EL (cell line): ENCODE measurements at regions not wholly inside any gene's neighbourhood (a gene's known extent, or its start where the extent isn't known, plus 50 kb on each side); places are given as distances from the start of the nearest gene placed in this dataset.
A peak's percentile ranks its signal among the peaks of the same experiment; 100 is the strongest.
"Not testable (repeated sequence)": the region's sequence is repeated elsewhere in the genome, so short reads cannot be mapped to it uniquely, and the experiment has no call there.

Experiments used
- DNase-seq: peaks from one replicate; pipeline ENCODE4 v3.0.0-alpha.2; 2016

DNA sequence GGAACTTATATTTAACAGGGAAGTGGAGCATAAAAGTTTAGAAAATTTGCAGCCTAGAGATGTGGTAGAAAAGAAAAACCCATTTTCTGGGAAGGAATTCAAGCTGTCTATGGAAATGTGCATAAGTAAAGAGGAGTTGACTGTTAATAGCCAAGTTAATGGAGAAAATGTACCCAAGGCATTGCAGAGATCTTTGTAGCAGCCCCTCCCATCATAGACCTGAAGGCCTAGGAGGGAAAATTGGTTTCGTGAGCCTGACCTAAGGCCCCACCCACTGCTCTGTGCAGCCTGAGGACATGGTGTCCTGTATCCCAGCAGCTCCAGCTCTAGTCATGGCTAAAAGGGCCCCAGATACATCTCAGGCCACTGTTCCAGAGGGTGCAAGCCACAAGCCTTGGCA lies 772.4 kb upstream of the RIOK2 start:
- no peak for DNase-seq

DNA sequence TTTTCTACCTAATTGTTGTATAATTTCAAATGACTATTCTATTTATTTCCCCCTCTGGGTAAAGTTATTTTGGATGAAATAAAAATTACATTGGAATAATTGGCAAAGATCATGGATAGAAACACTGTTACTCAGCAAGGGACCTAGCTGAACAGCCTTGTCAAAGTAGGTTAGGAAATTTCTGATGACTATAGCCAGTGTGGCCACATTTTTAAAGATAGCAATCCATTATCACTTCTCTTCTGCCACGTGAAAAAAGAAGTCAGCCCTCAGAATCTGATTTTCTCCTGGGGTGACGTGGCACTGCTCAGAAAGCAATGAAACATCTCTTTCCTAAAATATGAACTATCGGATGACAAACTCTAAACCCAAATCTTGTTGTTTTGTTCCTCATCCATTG lies 784.2 kb upstream of the RIOK2 start:
- no peak for DNase-seq

DNA sequence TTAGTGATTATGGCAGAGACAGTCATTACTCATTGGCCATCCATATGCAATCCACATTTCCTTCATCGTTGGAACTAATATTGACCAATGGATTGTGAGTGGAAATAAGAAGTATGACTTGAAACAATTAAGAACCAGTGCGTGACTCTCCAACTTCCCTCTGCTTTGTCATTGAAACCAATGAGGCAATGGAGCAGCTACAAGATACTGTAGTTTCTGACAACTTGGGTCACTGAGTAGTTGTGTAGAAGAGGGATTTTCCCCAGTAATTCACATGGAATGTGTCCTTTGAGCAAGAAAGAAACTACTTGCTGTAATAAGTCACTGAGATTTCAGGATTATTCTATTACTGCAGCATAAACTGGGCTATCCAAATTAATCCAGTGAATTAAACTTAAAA lies 785.3 kb upstream of the RIOK2 start:
- no peak for DNase-seq

DNA sequence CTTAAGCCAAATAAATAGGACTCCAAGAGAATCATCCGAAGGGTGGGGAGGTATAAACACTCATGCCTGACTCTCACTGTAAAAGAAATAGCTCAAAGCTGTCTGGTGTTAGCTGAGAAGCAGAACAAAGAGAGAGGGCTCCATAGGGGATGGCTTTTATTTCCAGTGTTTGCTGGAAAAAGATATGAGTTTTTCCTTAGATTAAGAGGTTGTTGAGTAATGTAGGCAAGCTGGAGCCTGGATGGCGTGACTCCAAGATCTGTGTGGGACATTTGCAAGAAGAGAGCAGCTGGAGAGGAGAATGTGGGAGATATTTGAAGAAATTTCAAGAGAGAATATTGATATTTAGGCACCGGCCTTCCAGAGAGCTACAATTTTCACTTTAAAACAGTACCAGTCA lies 793.7 kb upstream of the RGMB start:
- DNase-seq, result no peak

DNA sequence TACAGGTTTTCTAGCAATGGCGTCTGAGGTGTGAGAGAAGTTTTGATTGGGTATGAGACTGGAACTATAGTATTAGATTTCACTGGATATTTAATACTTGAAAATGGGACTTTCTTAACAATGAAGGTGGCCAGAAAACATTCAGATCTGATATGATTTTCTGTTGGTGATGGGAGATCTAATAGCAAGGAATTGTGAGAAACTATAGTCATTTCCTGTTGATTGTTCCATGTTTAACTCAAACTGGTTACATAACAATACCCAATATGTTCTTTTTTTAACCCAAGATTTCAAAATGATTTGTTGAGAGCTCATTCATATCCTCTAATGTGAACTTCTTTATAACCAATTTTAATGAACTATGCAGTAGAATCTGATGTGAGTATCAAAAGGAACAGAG lies 793.2 kb upstream of the RGMB start:
- no peak for DNase-seq

DNA sequence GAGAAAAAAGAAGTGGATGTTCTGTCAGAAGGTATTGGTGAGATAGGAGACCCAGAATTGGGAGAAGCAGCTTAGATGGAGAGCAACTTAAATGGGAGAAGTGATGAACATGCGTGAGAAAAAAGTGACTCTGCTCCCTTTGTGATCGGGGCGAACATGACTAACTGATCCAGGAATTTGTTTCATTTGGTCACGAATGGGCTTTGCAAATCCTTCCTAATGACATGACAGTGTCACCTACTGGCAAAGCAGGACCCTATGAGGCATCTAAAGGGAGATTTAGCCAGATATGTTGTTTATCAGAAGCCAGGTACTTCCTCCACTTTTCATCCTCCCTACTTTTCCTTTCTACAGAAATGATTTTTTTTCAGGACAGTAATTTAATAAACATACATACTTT lies 787.4 kb upstream of the RGMB start:
- DNase-seq, result peak; percentile 86

DNA sequence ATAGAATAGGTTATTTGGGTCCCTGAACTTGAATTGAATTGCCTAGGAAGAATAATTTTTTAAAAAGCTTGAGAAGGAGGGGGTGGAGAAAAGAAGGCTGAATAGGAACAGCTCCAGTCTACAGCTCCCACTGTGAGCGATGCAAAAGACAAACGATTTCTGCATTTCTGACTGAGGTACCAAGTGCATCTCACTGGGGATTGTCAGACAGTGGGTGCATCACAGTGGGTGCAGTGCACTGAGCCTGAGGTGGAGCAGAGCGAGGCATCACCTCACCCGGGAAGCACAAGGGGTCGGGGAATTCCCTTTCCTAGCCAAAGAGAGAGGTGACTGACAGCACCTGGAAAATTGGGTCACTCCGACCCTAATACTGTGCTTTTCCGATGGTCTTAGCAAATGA lies 782.2 kb upstream of the RGMB start:
- DNase-seq, result no peak

DNA sequence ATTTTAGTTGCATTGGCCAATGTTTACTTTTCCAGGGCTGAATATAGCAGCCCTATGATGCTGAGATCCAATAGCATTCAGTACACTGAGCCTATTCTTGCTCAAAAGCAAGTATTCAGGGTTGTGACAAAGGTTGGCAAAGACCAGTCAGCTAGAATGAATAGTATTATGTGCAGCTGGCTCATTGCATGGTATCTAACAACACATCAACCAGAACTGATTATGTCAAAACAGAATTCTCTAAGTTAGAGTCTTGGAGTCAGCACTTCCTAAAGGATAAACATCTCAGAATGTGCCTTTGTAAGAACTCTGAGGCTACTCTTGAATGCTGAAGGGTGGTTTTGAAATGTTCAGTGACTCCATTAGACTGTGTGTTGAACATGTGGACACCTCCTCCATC lies 774.5 kb upstream of the RGMB start:
- DNase-seq, result no peak

DNA sequence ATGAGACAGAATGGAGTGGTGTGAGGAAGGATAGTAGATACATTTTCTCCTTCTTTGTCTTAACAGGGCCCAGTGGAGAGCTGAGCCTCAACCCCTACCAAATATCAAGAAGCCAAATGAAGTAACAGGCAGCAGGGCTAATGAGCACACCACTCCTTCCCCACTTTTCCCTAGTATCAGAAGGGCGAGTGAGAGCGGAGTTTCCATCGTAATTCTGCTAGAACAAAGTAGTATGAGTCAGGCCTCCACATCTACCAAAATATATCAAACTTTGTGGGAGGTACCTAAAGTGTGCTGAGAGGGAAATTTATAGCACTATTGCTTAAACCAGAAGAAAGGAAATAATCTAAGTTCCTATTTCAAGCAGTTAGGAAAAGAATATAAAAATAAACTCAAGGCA lies 769.0 kb upstream of the RGMB start:
- DNase-seq, result no peak

DNA sequence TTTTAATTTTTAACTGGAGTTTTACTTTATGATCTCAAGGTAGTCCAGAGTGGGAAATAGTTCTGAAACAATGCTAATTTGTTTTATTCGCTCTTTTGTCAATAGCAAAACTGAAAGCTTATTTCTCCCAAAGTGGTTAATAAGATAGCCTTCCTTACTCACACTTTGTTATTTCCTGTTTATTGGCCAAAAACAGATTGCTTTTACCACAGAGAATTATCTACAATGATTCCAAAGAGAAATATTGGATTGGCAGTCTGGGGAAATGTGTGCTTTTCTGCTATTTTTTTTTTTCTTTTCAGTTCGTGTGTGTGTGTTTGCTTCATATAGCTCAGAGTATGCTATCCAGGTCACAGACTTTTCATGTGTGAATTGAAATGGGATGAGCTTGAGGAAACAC lies 756.7 kb upstream of the RGMB start:
- no peak for DNase-seq

DNA sequence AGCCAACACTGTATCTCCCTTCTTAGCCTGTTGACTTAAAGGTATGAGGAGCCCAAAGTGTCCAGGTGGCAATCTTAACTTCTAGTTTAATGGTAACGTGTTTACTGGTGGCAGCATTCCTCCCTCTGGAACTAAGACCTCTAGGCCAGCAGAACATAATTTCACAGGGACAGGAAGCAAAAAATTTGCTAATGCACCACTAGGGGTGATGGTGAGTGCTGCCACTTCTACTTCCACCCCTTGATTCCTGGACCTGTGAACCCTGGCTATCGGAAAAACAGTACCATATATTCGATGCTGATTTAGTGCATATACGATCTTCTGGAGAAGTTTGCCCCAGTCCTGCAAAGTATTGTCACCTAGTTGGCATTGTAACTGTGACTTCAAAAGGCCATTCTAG lies 743.2 kb upstream of the RGMB start:
- not testable (repeated sequence) for DNase-seq

DNA sequence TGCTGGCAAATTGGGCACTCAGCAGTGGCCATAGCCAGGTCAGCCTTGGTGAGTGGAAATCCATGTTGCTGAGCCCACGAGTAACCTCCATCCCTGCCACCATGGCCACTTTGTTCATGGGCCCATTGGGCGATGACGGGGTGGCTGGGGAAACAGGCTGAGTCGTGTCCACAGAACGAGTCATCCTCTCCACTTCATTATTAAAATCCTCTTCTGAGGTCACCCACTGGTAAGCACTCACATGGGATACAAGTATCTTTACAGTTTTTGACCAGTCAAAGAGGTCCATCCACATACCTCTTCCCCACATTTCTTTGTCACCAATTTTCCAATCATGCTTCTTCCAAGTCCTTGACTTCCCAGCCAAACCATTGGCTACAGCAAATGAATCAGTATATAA lies 742.4 kb upstream of the RGMB start:
- peak; percentile 33 for DNase-seq

DNA sequence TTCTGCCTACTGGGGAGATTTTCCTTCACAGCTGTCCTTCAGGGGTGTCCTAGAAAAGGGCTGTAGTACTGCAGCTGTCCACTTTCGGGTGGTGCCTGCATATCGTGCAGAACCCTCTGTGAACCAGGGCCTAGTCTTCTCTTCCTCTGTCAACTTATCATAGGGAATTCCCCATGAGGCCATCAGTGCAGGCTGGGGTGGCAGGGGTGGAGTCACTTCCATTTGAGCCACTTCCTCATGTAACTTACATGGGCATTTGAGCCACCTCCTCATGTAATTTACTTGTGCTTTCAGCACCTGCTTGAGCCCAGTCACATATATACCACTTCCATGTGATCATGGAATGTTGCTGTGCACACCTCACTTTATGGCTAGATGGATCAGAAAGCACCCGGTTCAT lies 742.0 kb upstream of the RGMB start:
- no peak for DNase-seq

DNA sequence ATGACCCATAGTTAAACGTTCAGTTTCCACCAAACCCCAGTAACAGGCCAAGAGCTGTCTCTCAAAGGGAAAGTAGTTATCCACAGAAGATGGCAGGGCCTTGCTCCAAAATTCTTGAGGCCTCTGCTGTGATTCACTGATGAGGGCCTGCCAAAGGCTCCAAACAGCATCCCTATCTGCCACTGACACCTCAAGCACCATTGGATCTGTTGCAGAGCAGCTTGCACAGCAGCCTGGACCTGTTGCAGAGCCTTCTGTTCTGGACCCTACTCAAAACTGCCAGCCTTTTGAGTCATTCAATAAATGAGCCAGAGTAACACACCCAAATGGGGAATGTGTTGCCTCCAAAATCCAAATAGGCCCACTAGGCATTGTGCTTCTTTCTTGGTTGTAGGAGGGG lies 741.5 kb upstream of the RGMB start:
- no peak for DNase-seq

DNA sequence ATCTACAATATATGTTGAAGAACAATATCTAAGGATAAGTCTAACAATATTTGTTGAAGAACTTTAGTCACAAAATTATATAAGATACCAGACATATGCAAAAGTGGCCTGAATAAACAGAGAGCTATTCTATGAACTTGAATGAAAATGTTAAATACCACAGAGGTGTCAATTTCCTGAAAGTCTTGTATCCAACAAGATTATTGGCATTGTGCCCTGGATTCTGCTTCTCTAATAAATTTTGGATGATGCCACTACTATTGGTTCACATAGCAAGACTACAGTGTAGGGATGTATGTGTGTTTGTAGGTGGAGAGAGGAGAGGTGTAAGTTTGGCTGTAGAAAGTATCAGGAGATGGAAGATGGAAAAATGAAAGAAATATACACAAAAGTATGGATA lies 731.8 kb upstream of the RGMB start:
- no peak for DNase-seq

DNA sequence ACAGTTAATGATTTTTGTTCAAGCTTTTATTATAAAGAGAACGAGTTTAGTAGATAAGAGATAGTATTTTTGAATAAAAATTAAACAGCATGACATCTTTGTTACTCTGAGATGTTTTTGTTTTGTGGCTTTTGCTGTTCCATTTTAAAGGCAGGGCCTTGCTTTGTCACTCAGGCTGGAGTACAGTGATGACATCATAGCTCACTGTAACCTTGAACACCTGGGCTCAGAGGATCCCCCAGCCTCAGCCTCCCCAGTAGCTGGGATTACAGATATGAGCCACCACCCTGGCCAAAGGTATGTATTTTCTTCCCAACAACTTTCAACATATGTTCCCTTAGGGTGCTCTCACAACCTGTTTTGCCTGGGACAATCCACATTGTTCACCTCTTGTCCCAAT lies 730.9 kb upstream of the RGMB start:
- no peak for DNase-seq

DNA sequence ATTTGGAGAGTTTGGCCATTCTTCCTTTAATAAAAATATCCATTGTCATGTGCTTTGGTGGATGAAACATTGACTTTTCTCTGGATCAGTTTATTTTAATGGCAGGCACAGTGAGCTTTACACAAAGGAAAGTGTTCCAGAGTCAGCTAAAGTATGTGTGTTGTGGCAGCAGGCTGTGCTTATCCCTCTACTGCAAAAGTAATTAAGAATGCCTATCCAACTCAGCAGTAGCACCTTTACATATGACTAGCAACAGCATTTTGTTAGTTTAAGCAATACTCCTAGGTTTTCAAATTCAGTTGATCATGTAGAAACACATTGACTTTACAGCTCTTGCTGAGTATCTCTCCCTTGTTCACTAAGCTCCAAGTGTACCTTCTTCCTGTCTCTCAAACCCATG lies 730.5 kb upstream of the RGMB start:
- DNase-seq, result no peak

DNA sequence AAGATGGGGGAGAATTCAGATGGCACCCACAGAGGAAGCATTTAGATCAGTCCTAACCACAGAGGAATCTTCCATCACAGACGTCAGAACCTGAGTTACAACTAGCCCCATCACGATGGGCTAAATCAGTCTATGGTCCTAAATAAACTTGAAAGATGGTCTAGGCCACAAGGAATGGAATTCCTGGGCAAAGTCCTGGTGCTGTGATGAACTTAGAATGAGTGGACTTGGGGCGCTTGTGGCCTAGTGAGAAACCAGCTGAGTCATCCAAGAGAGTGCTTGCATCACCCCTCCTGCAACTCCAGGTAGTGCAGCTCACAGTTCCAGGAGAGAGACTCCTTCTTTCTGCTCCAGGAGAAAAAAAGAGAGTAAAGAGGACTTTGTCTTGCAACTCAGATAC lies 722.9 kb upstream of the RGMB start:
- peak; percentile 56 for DNase-seq

DNA sequence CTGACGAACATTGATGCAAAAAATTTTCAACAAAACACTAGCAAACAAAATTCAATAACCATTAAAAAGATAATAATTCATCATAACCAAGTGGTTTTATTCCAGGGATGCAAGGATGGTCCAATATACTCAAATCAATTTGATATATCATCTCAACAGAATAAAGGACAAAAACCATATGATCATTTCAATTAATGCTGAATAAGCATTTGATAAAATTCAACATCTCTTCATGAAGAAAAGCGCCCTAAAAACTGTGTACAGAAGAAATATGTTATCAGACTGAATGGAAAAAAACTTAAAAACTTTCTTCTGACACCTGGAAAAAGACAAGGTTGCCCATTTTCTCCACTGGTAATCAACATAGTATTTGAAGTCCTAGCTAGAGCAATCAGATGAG lies 720.3 kb upstream of the RGMB start:
- no peak for DNase-seq

DNA sequence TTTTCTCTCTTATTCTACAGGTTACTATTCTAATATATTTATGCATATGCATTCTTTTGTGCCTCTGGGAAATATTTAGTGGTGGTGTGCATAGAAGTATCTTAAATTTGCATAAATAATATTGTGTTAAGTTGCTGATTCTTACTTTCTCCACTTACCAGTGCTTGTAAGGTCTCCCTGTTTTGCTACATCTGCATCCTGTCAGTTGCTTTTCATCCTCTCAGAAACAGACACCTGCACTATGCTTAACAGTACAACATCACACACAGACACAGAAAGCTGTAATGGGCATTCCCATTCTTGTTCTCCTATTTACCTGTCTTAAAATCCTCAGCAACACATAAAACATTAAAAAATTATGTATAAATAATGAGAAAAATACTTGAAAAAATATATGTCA lies 713.3 kb upstream of the RGMB start:
- no peak for DNase-seq

DNA sequence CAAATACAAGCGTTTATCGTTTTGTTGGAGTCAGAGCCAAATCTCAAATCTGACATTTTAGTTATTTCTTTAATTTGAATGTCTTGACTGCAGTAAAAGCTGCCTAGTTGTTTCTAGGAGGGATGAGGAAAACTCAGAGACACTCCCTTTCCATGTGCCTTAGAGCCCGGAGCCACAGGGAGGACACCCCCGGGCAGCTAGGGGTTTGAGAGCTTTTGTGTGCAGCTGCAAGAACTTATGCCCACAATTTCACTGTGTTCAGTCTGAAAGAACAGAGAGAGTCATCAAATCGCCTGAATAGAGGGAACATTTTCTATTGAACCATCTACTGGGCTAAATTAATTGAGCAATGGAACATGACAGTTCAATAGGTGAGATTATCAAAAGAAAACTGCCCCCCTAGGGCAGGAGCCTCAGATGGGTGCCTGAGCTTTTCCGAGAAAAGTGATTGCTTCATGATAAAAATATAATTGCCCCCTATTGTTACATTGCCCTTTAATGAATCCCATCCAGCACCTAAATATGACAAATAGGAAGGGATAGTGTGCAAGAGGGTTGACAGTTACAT lies 709.3 kb upstream of the RGMB start:
- DNase-seq, result no peak

DNA sequence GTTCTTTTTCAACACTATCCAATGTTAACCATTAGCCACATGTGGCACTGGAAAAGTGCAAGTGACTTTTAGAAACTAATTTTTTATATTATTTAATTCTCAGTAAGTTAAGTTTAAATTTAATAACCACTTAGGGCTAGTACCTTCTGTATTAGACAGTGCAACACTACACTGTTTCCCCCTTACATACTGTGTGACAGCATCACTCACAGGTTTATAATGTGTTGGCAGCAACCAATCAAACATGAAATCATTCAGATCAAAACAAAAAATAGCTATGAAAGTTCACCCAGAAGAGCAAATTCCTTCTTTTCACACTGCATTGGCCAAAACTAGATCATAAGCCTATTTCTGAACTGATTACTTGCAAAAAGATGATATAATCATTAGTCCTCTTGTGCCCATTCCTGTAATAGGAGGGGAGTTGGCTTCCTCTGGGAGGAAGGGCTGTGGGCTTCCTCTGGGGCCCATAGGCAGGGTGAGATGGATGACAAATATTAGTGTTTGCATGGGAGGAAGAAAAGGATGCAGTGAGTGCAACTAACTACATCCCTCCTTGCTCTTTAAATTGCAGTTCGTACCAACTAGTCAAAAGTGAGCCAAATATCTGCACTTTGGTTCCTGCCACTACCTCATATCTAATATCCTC lies 708.1 kb upstream of the RGMB start:
- DNase-seq, result no peak

DNA sequence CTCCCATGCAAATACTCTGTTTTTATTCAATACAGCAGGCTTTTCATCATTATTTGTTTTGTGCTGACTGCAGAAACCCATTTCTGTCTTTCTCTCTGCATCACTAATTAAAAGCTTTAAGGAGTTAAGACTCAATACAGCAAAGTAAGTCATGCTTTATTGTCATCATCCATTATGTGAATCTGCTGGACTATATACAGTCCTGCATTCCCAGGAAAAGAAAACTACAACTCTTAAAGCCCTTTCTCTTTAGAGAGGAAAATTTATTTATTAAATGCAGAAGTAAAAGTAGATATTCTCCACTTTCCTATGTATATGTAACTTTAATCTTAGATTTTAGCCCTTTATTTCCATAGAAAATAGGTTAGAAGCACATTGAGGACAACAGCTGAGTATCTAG lies 706.6 kb upstream of the RGMB start:
- no peak for DNase-seq

DNA sequence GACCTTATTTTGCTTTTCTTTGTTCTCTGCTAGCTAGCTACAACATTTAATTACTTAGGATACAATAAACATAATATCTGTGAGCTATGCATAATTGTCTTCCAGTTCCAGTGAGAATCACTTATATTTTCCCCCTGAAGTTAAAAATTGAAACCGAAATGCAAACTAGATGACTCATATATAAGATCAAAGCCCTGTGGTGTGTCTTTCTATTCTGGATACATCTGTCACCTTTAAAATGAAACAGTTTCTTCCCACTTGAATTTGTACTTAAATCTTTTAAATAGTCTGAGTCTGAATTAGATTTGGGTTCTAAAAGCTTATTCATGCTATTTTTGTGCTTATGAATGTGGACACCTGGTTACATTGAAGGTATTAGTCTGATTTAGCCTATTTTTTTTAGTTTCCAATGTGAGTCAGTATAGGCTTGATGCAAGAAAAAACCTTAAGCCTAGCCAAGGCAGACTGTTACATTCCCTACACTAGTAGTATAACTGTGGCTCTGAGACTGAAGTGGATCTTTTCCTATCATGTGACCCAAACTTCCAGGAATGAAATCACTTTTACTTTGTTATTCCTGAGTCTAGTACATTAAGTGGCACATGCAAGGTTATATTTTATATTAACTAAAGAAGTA lies 703.5 kb upstream of the RGMB start:
- no peak for DNase-seq

DNA sequence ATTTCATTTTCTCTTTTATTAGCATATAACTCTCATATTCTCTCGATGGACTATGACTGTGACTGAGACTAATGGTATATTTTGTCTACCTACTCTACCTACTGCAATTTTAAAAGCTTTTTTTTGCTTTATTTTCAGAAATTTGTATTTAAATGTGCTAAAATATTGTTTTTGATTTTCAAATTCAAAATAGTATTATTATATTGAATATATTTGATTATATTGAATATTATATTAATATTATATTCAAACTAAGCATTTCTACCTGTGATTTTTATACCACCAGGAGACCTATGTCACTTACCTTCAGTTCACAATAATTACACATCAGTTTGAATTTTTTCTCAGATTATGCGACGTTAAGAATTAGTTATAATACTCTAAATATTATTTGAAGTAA lies 700.5 kb upstream of the RGMB start:
- no peak for DNase-seq
